Activated CD4-positive, alpha-beta memory T cell treated with anti-CD3 and anti-CD28 coated beads, Interleukin-2, amount 10 ng/mL, durations not matched to agents 7 days and 5 days (primary cell): ENCODE measurements at regions not wholly inside any gene's neighbourhood (a gene's known extent, or its start where the extent isn't known, plus 50 kb on each side); places are given as distances from the start of the nearest gene placed in this dataset.

Source experiments
- CTCF ChIA-PET: fragments of 350-600 bp; sonication (Branson Sonifier 250); formaldehyde crosslinking; loops from one replicate; lab custom pipeline; 2021; ENCODE audit warnings: antibody characterized with exemption, inconsistent platforms; lab: Charles Lee
- POLR2A ChIA-PET: fragments of 350-600 bp; sonication (Branson Sonifier 250); formaldehyde crosslinking; loops from one replicate; lab custom pipeline; 2021; ENCODE audit warnings: antibody characterized with exemption; lab: Charles Lee
- DNase-seq: peaks from one replicate; pipeline ENCODE4 v3.0.0-alpha.2; 2020
- H3K27ac Mint-ChIP-seq: one replicate; pipeline ENCODE4 v1.8.0; 2021; ENCODE audit warnings: mild to moderate bottlenecking, mixed read lengths
- H3K27me3 Mint-ChIP-seq: one replicate; pipeline ENCODE4 v1.8.0; 2021; ENCODE audit warnings: mixed read lengths
- H3K36me3 Mint-ChIP-seq: one replicate; pipeline ENCODE4 v1.8.0; 2021; ENCODE audit warnings: low read depth, mixed read lengths
- H3K4me1 Mint-ChIP-seq: one replicate; pipeline ENCODE4 v1.8.0; 2021; ENCODE audit warnings: mixed read lengths
- H3K4me3 Mint-ChIP-seq: one replicate; pipeline ENCODE4 v1.8.0; 2021; ENCODE audit warnings: mild to moderate bottlenecking, mixed read lengths
- H3K9me3 Mint-ChIP-seq: one replicate; pipeline ENCODE4 v1.8.0; 2021; ENCODE audit warnings: mixed read lengths

GRCh38 chr13:79267560-79267959 lies 138.5 kb downstream of the RBM26 start:
- H3K27ac Mint-ChIP-seq: no peak overlapping the region
- H3K9me3 Mint-ChIP-seq: no peaks in the 10 kb centered on the region
- H3K4me3 Mint-ChIP-seq: no peak overlapping the region
- peaks cover 13% of the 10 kb centered on the region for H3K27me3 Mint-ChIP-seq
- no peak for DNase-seq
- H3K36me3 Mint-ChIP-seq: no peaks in the 10 kb centered on the region
- ChIA-PET POLR2A (no interaction called here), CTCF (no interaction called here)
- H3K4me1 Mint-ChIP-seq: no peaks in the 10 kb centered on the region

- Mint-ChIP-seq H3K36me3 (no peaks in the 10 kb centered on the region), H3K27me3 (peaks cover 8% of the 10 kb centered on the region), H3K9me3 (no peaks in the 10 kb centered on the region), H3K4me1 (no peaks in the 10 kb centered on the region), H3K27ac (no peak overlapping the region), H3K4me3 (no peak overlapping the region)
- POLR2A ChIA-PET: no interaction called here
- no peak for DNase-seq
- CTCF ChIA-PET: no interaction called here
These were observed 147.6 kb downstream of the RBM26 start for GRCh38 chr13:79258489-79258888.

- POLR2A ChIA-PET: no interaction called here
- Mint-ChIP-seq H3K27me3 (peaks cover 6% of the 10 kb centered on the region), H3K4me3 (no peak overlapping the region), H3K36me3 (no peaks in the 10 kb centered on the region), H3K4me1 (no peaks in the 10 kb centered on the region), H3K9me3 (no peaks in the 10 kb centered on the region), H3K27ac (no peak overlapping the region)
- no peak for DNase-seq
- CTCF ChIA-PET: no interaction called here
These were observed 159.5 kb downstream of the RBM26 start for GRCh38 chr13:79246578-79246949.

- ChIA-PET CTCF (no interaction called here), POLR2A (no interaction called here)
- no peaks in the 10 kb centered on the region for H3K36me3 Mint-ChIP-seq
These were observed 160.0 kb downstream of the RBM26 start for GRCh38 chr13:79245937-79246577.

GRCh38 chr13:79241697-79242096 lies 164.4 kb downstream of the RBM26 start:
- Mint-ChIP-seq H3K4me1 (no peaks in the 10 kb centered on the region), H3K27me3 (peaks cover 18% of the 10 kb centered on the region), H3K27ac (no peak overlapping the region), H3K36me3 (no peaks in the 10 kb centered on the region), H3K9me3 (no peaks in the 10 kb centered on the region), H3K4me3 (no peak overlapping the region)
- POLR2A ChIA-PET: no interaction called here
- DNase-seq: no peak
- CTCF ChIA-PET: no interaction called here

More at GRCh38 chr13:79245937-79246577, 160.0 kb downstream of the RBM26 start:
- H3K27ac Mint-ChIP-seq: no peak overlapping the region
- peaks cover 6% of the 10 kb centered on the region for H3K27me3 Mint-ChIP-seq
- no peak overlapping the region for H3K4me3 Mint-ChIP-seq
- no peak for DNase-seq
- no peaks in the 10 kb centered on the region for H3K9me3 Mint-ChIP-seq
- H3K4me1 Mint-ChIP-seq: no peaks in the 10 kb centered on the region

GRCh38 chr13:79237981-79238380 lies 168.1 kb downstream of the RBM26 start:
- Mint-ChIP-seq H3K9me3 (no peaks in the 10 kb centered on the region), H3K4me3 (no peak overlapping the region), H3K27me3 (peaks cover 19% of the 10 kb centered on the region), H3K36me3 (no peaks in the 10 kb centered on the region), H3K27ac (no peak overlapping the region), H3K4me1 (no peaks in the 10 kb centered on the region)
- ChIA-PET POLR2A (no interaction called here), CTCF (no interaction called here)
- DNase-seq: no peak

GRCh38 chr13:79231887-79232286 lies 174.2 kb downstream of the RBM26 start:
- no peaks in the 10 kb centered on the region for H3K9me3 Mint-ChIP-seq
- ChIA-PET POLR2A (no interaction called here), CTCF (no interaction called here)
- DNase-seq: no peak
- H3K4me1 Mint-ChIP-seq: peaks cover 5% of the 10 kb centered on the region
- no peaks in the 10 kb centered on the region for H3K36me3 Mint-ChIP-seq
- no peak overlapping the region for H3K27ac Mint-ChIP-seq
- no peak overlapping the region for H3K4me3 Mint-ChIP-seq
- peaks cover 7% of the 10 kb centered on the region for H3K27me3 Mint-ChIP-seq

- Mint-ChIP-seq H3K4me3 (no peak overlapping the region), H3K27me3 (peaks cover 6% of the 10 kb centered on the region), H3K27ac (no peak overlapping the region), H3K36me3 (no peaks in the 10 kb centered on the region), H3K4me1 (peaks cover 5% of the 10 kb centered on the region), H3K9me3 (no peaks in the 10 kb centered on the region)
- POLR2A ChIA-PET: no interaction called here
- no peak for DNase-seq
- CTCF ChIA-PET: no interaction called here
These were observed 176.3 kb downstream of the RBM26 start for GRCh38 chr13:79229761-79230160.

GRCh38 chr13:79228972-79229371 lies 177.1 kb downstream of the RBM26 start:
- H3K27ac Mint-ChIP-seq: no peak overlapping the region
- no peak overlapping the region for H3K4me3 Mint-ChIP-seq
- peaks cover 9% of the 10 kb centered on the region for H3K27me3 Mint-ChIP-seq
- no peaks in the 10 kb centered on the region for H3K36me3 Mint-ChIP-seq
- peaks cover 5% of the 10 kb centered on the region for H3K4me1 Mint-ChIP-seq
- no peak for DNase-seq
- ChIA-PET POLR2A (no interaction called here), CTCF (no interaction called here)
- no peaks in the 10 kb centered on the region for H3K9me3 Mint-ChIP-seq

GRCh38 chr13:79227418-79227817 lies 178.6 kb downstream of the RBM26 start:
- ChIA-PET CTCF (no interaction called here), POLR2A (no interaction called here)
- no peak for DNase-seq
- Mint-ChIP-seq H3K36me3 (no peaks in the 10 kb centered on the region), H3K9me3 (no peaks in the 10 kb centered on the region), H3K27me3 (peaks cover 15% of the 10 kb centered on the region), H3K27ac (no peak overlapping the region), H3K4me3 (no peak overlapping the region), H3K4me1 (peaks cover 5% of the 10 kb centered on the region)

GRCh38 chr13:79226938-79227337 lies 179.1 kb downstream of the RBM26 start:
- ChIA-PET CTCF (no interaction called here), POLR2A (no interaction called here)
- Mint-ChIP-seq H3K36me3 (no peaks in the 10 kb centered on the region), H3K27ac (no peak overlapping the region), H3K27me3 (peaks cover 17% of the 10 kb centered on the region), H3K9me3 (no peaks in the 10 kb centered on the region), H3K4me3 (no peak overlapping the region), H3K4me1 (peaks cover 5% of the 10 kb centered on the region)
- no peak for DNase-seq

- Mint-ChIP-seq H3K27ac (no peak overlapping the region), H3K4me1 (peaks cover 5% of the 10 kb centered on the region), H3K9me3 (no peaks in the 10 kb centered on the region), H3K4me3 (no peak overlapping the region), H3K36me3 (no peaks in the 10 kb centered on the region), H3K27me3 (peaks cover 19% of the 10 kb centered on the region)
- POLR2A ChIA-PET: no interaction called here
- CTCF ChIA-PET: interaction anchor here (0.8 kb wide), 1 partner anchor 22 kb away, joined by 3 read pairs; no protein-coding TSS in a partner anchor
- no peak for DNase-seq
These were observed 179.8 kb downstream of the RBM26 start for GRCh38 chr13:79226250-79226649.

- peaks cover 19% of the 10 kb centered on the region for H3K27me3 Mint-ChIP-seq
- H3K4me1 Mint-ChIP-seq: peaks cover 5% of the 10 kb centered on the region
- no peak overlapping the region for H3K4me3 Mint-ChIP-seq
- H3K9me3 Mint-ChIP-seq: no peaks in the 10 kb centered on the region
- no peak for DNase-seq
- CTCF ChIA-PET: interaction anchor here (0.8 kb wide), 1 partner anchor 21 kb away, joined by 3 read pairs; no protein-coding TSS in a partner anchor
- H3K36me3 Mint-ChIP-seq: no peaks in the 10 kb centered on the region
- POLR2A ChIA-PET: no interaction called here
- H3K27ac Mint-ChIP-seq: no peak overlapping the region
These were observed 180.4 kb downstream of the RBM26 start for GRCh38 chr13:79225487-79226232.
